Lower lobe of right lung (tissue), 2 donors: ENCODE measurements at regions not wholly inside any gene's neighbourhood (a gene's known extent, or its start where the extent isn't known, plus 50 kb on each side); places are given as distances from the start of the nearest gene placed in this dataset.
"Not testable (repeated sequence)": the region's sequence is repeated elsewhere in the genome, so short reads cannot be mapped to it uniquely, and the experiment has no call there.

Experiments used
- ATAC-seq, 2 donors: fragments of 200-7000 bp; cut with Tn5 transposase; one replicate each; pipeline ENCODE4 v1.9.1; 2020 to 2022; ENCODE audit warnings: mild to moderate bottlenecking in 2 of 2, moderate library complexity in 2 of 2
- DNase-seq: peaks from one replicate; pipeline ENCODE4 v3.0.0-alpha.2; 2020
- H3K27ac ChIP-seq: fragments of 200-600 bp; one replicate; pipeline ENCODE4 v1.8.0; 2022
- H3K27me3 ChIP-seq: fragments of 200-600 bp; one replicate; pipeline ENCODE4 v1.8.0; 2022; ENCODE audit warnings: low read depth
- H3K36me3 ChIP-seq: fragments of 200-600 bp; one replicate; pipeline ENCODE4 v1.8.0; 2022; ENCODE audit warnings: mild to moderate bottlenecking
- H3K4me1 ChIP-seq: fragments of 200-600 bp; one replicate; pipeline ENCODE4 v1.8.0; 2022
- H3K4me3 ChIP-seq: fragments of 200-600 bp; one replicate; pipeline ENCODE4 v1.8.0; 2022; ENCODE audit warnings: mild to moderate bottlenecking
- H3K9me3 ChIP-seq: fragments of 200-600 bp; one replicate; pipeline ENCODE4 v1.8.0; 2022
- intact Hi-C: fragments of 100-400 bp; cut with DNase I; formaldehyde crosslinking; loops from one replicate; pipeline ENCODE4 v1.11.0; 2022
- TF ChIP-seq, protein P1 (sequence below): fragments of 200-600 bp; IDR thresholded peaks from one replicate; pipeline ENCODE4 v1.8.0; 2022; ENCODE audit warnings: antibody characterized with exemption, mild to moderate bottlenecking
- donor health status: DM: no; HTN: yes; CAD: no; lungs with severe emphysema.

DNA sequence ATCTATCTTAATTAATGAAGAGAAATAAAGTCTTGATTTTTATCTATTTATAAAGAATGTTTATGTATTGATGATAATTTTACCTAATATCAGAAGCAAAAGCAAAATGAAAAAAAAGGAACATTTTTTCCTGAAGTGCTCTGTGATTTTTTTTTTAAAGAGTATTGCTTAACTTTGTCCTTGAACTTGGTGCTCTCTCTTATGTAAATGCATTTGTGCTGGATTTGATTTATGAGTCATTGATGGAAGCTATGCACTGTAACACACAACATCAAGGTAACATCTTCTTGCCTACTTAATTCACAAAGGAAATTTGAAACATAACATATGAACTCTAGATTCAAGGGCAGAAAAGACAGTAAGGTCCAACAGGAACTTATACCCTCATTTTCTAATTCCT lies 312.9 kb upstream of the CDH19 start:
- H3K9me3 ChIP-seq, result no peaks in the 10 kb centered on the region
- no peak overlapping the region for H3K4me3 ChIP-seq
- no peaks in the 10 kb centered on the region for H3K4me1 ChIP-seq
- H3K27me3 ChIP-seq, result no peaks in the 10 kb centered on the region
- no peaks in the 10 kb centered on the region for H3K36me3 ChIP-seq
- ATAC-seq, result no peak
- intact Hi-C loops, result no loop called here
- TF ChIP-seq, protein P1, sequence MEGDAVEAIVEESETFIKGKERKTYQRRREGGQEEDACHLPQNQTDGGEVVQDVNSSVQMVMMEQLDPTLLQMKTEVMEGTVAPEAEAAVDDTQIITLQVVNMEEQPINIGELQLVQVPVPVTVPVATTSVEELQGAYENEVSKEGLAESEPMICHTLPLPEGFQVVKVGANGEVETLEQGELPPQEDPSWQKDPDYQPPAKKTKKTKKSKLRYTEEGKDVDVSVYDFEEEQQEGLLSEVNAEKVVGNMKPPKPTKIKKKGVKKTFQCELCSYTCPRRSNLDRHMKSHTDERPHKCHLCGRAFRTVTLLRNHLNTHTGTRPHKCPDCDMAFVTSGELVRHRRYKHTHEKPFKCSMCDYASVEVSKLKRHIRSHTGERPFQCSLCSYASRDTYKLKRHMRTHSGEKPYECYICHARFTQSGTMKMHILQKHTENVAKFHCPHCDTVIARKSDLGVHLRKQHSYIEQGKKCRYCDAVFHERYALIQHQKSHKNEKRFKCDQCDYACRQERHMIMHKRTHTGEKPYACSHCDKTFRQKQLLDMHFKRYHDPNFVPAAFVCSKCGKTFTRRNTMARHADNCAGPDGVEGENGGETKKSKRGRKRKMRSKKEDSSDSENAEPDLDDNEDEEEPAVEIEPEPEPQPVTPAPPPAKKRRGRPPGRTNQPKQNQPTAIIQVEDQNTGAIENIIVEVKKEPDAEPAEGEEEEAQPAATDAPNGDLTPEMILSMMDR, result no peak
- DNase-seq, result no peak
- no peak overlapping the region for H3K27ac ChIP-seq

DNA sequence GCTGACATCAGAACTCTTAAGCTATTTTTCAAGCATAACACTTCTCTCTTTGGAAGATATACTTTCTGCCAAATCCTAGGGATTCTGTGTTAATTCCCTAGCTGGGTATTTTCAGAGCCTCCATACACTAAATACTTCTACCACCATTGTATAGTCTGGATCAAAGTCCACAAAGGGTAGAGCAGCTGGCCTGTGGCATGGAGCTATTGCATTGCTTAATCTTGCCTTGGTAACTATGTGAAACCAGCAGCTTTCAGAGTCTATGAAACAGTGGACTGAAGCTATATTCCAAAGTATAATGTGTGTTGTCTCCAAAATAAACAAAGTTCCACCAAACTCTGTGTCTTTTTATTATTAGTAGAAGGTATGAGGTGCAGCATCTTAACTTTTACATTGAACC lies 296.9 kb upstream of the CDH19 start:
- intact Hi-C loops, result no loop called here
- ATAC-seq, result no peak
- H3K4me1 ChIP-seq, result no peaks in the 10 kb centered on the region
- no peaks in the 10 kb centered on the region for H3K27me3 ChIP-seq
- TF ChIP-seq, protein P1, result no peak
- no peaks in the 10 kb centered on the region for H3K36me3 ChIP-seq
- H3K27ac ChIP-seq, result no peak overlapping the region
- no peak for DNase-seq
- no peak overlapping the region for H3K4me3 ChIP-seq
- no peaks in the 10 kb centered on the region for H3K9me3 ChIP-seq

DNA sequence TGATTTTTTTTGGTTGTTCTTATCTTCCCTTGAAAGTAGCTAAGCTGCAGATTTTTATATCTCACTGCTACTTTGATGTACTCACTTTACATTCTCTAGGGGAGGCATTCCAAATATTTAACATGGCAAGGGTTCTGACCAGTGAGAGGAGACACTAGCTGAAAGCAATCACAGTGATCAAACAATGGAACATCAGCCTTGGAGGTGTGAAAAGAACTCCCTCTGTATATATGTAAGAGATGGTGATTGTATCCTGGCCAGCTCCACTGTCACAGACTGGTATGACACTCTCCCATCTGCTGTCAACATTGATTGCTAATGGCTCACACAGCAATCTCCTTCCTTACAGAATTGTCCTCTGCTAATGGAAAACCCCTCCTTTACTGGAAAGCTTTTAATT lies 291.7 kb upstream of the CDH19 start:
- no peaks in the 10 kb centered on the region for H3K4me1 ChIP-seq
- no peaks in the 10 kb centered on the region for H3K27me3 ChIP-seq
- DNase-seq (no peak), ATAC-seq (no peak)
- no peaks in the 10 kb centered on the region for H3K9me3 ChIP-seq
- TF ChIP-seq, protein P1, result no peak
- no peaks in the 10 kb centered on the region for H3K36me3 ChIP-seq
- no peak overlapping the region for H3K27ac ChIP-seq
- intact Hi-C loops, result no loop called here
- H3K4me3 ChIP-seq, result no peak overlapping the region

DNA sequence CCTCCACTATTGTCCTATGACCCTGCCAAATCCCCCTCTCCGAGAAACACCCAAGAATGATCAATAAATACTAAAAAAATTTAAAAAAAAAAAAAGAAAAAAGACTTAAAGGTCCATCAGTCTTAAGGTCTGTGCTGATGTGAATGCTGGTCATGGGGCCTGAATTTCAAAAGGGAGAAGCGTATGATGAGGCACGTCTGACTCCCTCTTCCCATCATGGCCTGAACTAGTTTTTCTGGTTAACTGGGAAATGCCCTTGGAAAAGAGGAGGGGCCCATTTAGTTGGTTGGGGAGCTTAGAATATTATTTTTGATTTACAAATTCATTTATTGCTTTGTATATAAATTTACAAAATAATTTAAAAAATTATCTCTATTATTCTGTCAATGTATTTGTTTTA lies 291.0 kb upstream of the CDH19 start:
- Histone ChIP-seq H3K4me3 (no peak overlapping the region), H3K9me3 (no peaks in the 10 kb centered on the region), H3K36me3 (no peaks in the 10 kb centered on the region), H3K4me1 (no peaks in the 10 kb centered on the region), H3K27me3 (no peaks in the 10 kb centered on the region), H3K27ac (no peak overlapping the region)
- intact Hi-C loops, result no loop called here
- ATAC-seq (no peak), DNase-seq (no peak)
- TF ChIP-seq, protein P1, result no peak

DNA sequence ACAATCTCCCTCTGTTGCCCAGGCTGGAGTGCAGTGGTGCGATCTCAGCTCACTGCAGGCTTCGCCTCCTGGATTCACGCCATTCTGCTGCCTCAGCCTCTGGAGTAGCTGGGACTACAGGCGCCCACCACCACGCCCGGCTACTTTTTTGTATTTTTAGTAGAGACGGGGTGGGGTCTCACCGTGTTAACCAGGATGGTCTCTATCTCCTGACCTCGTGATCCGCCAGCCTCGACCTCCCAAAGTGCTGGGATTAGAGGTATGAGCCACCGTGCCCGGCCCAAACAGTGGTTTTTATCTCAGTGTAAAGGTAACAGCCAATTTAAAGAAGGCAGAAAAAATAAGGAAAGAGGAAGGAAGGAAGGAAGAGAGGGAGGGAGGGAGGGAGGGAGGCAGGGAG lies 288.5 kb upstream of the CDH19 start:
- H3K9me3 ChIP-seq, H3K27ac ChIP-seq, DNase-seq, H3K27me3 ChIP-seq, H3K4me3 ChIP-seq, intact Hi-C loops, H3K36me3 ChIP-seq, H3K4me1 ChIP-seq, ATAC-seq: not testable (repeated sequence)

DNA sequence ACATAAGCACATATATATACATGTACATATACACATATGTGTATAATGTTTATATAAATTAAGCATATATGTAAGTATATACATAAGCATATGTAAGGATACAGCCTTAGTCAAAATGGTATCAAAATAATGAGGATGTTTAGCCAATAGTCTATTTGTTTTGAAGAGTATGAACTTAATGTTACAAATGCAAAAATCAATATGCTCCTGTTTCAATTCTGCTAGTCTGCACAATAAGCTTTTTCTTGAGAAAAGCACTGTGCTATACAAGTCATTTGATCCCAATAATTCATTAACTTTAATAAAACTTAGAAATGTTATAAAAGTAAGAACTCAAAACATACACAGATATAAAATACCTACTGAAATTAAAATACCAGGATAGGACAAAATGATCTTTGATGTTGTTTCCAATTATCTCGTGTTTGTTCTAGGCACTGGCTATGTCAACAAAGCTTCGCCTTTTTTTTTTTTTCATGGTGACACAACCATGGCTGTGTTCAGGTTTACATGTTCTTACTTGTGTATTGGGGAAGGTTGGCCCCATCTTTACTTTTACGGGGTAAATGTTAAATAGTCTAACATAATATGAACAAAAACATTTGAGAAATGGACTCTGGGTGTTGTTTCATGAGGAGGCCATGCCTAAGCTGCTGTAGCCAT lies 271.1 kb upstream of the CDH19 start:
- TF ChIP-seq, protein P1, result no peak
- DNase-seq (no peak), ATAC-seq (no peak)
- Histone ChIP-seq H3K4me1 (no peaks in the 10 kb centered on the region), H3K27ac (no peak overlapping the region), H3K4me3 (no peak overlapping the region), H3K36me3 (no peaks in the 10 kb centered on the region), H3K9me3 (no peaks in the 10 kb centered on the region), H3K27me3 (no peaks in the 10 kb centered on the region)
- intact Hi-C loops, result no loop called here
